Suprapubic skin (tissue), 4 donors: ENCODE measurements at regions not wholly inside any gene's neighbourhood (a gene's known extent, or its start where the extent isn't known, plus 50 kb on each side); places are given as distances from the start of the nearest gene placed in this dataset.

ENCODE experiments used
- DNase-seq, 2 donors: peaks; one replicate each; pipeline ENCODE4 v3.0.0-alpha.2; 2019; ENCODE audit warnings: low spot score in 2 of 2
- H3K27ac ChIP-seq: fragments of 200-600 bp; sonication (generic); one replicate; pipeline ENCODE4 v1.5.1; 2019
- H3K27me3 ChIP-seq: fragments of 200-600 bp; sonication (generic); one replicate; pipeline ENCODE4 v1.5.1; 2019
- H3K36me3 ChIP-seq: fragments of 200-600 bp; sonication (generic); one replicate; pipeline ENCODE4 v1.5.1; 2019
- H3K4me1 ChIP-seq: fragments of 200-600 bp; sonication (generic); one replicate; pipeline ENCODE4 v1.5.1; 2019
- H3K4me3 ChIP-seq: fragments of 200-600 bp; sonication (generic); one replicate; pipeline ENCODE4 v1.5.1; 2019; ENCODE audit warnings: mild to moderate bottlenecking
- H3K9me3 ChIP-seq: fragments of 200-600 bp; sonication (generic); one replicate; pipeline ENCODE4 v1.5.1; 2019
- CTCF ChIP-seq, 2 donors: fragments of 200-600 bp in 1 of 2; fragments of 450-650 bp in 1 of 2; sonication (generic) in 1 of 2; IDR thresholded peaks; one replicate each; pipeline ENCODE4 v1.5.1; 2016 to 2019; ENCODE audit warnings: antibody characterized with exemption in 2 of 2, mild to moderate bottlenecking in 1 of 2, moderate library complexity in 1 of 2
- EP300 ChIP-seq: sonication (generic); formaldehyde crosslinking; IDR thresholded peaks from one replicate; pipeline ENCODE4 v1.6.1; 2017; ENCODE audit warnings: antibody characterized with exemption
- POLR2A ChIP-seq, 2 donors: fragments of 450-650 bp; IDR thresholded peaks; one replicate each; pipeline ENCODE4 v1.6.1; 2017; ENCODE audit warnings: antibody characterized with exemption in 2 of 2, mild to moderate bottlenecking in 2 of 2, moderate library complexity in 2 of 2
- POLR2AphosphoS5 ChIP-seq, 3 donors: sonication (generic); formaldehyde crosslinking; IDR thresholded peaks; one replicate each; pipeline ENCODE4 v1.6.1; 2017; ENCODE audit warnings: antibody characterized with exemption in 3 of 3
- WGBS: methylation state at CpG from one replicate; pipeline ENCODE4 v1.1.5; 2018; 5-methylcytosine and 5-hydroxymethylcytosine counted together

- peak in 2 of 3 donors; percentile 24 to 32 for TF ChIP-seq POLR2AphosphoS5 (IDR thresholded peaks at IDR 0.05)
- no peak for TF ChIP-seq POLR2A (IDR thresholded peaks at IDR 0.05)
- no peak for TF ChIP-seq EP300
- TF ChIP-seq CTCF (IDR thresholded peaks at IDR 0.05), result no peak
- Histone ChIP-seq H3K36me3 (no peaks in the 10 kb centered on the region), H3K4me1 (peaks cover 20% of the 10 kb centered on the region), H3K27ac (peak overlapping the region; percentile 71), H3K27me3 (no peaks in the 10 kb centered on the region), H3K4me3 (no peak overlapping the region), H3K9me3 (no peaks in the 10 kb centered on the region)
- peak in 1 of 2 donors; percentile 75 for DNase-seq
- WGBS, result 54% methylated on average over 10 of the region's 10 CpGs
Observed at GRCh38 chr2:196239622-196240587, 68.5 kb upstream of the STK17B start.

GRCh38 chr2:196241175-196241574 lies 69.8 kb upstream of the STK17B start:
- TF ChIP-seq POLR2A (IDR thresholded peaks at IDR 0.05) (no peak), POLR2AphosphoS5 (IDR thresholded peaks at IDR 0.05) (no peak), CTCF (IDR thresholded peaks at IDR 0.05) (no peak), EP300 (no peak)
- WGBS, result 97% methylated on average over 3 of the region's 3 CpGs

GRCh38 chr2:196242131-196242620 lies 70.8 kb upstream of the STK17B start:
- Histone ChIP-seq H3K4me3 (no peak overlapping the region), H3K27ac (peak overlapping the region; percentile 56), H3K27me3 (no peaks in the 10 kb centered on the region), H3K36me3 (no peaks in the 10 kb centered on the region), H3K9me3 (no peaks in the 10 kb centered on the region), H3K4me1 (peaks cover 37% of the 10 kb centered on the region)
- TF ChIP-seq POLR2AphosphoS5 (IDR thresholded peaks at IDR 0.05) (peak in 1 of 3 donors; percentile 26), EP300 (no peak)
- 78% methylated on average over 7 of the region's 7 CpGs for WGBS
- no peak for DNase-seq

More at GRCh38 chr2:196241175-196241574, 69.8 kb upstream of the STK17B start:
- Histone ChIP-seq H3K27ac (peak overlapping the region; percentile 56), H3K27me3 (no peaks in the 10 kb centered on the region), H3K4me1 (peaks cover 32% of the 10 kb centered on the region), H3K4me3 (no peak overlapping the region), H3K9me3 (no peaks in the 10 kb centered on the region), H3K36me3 (no peaks in the 10 kb centered on the region)
- DNase-seq, result no peak

- TF ChIP-seq CTCF (IDR thresholded peaks at IDR 0.05) (no peak), POLR2A (IDR thresholded peaks at IDR 0.05) (no peak), EP300 (no peak), POLR2AphosphoS5 (IDR thresholded peaks at IDR 0.05) (no peak)
- Histone ChIP-seq H3K4me1 (peaks cover 36% of the 10 kb centered on the region), H3K9me3 (no peaks in the 10 kb centered on the region), H3K27ac (peak overlapping the region; percentile 54), H3K4me3 (no peak overlapping the region), H3K27me3 (no peaks in the 10 kb centered on the region), H3K36me3 (no peaks in the 10 kb centered on the region)
- no peak for DNase-seq
- WGBS, result 45% methylated on average over 2 of the region's 2 CpGs
Observed at GRCh38 chr2:196244516-196244915, 73.1 kb upstream of the STK17B start.

- H3K36me3 ChIP-seq, result no peaks in the 10 kb centered on the region
- no peak overlapping the region for H3K4me3 ChIP-seq
- 77% methylated on average over 4 of the region's 4 CpGs for WGBS
- no peak for DNase-seq
- peaks cover 32% of the 10 kb centered on the region for H3K4me1 ChIP-seq
- peak overlapping the region; percentile 54 for H3K27ac ChIP-seq
- H3K9me3 ChIP-seq, result no peaks in the 10 kb centered on the region
- TF ChIP-seq POLR2AphosphoS5 (IDR thresholded peaks at IDR 0.05), result no peak
- no peak for TF ChIP-seq POLR2A (IDR thresholded peaks at IDR 0.05)
- no peak for TF ChIP-seq CTCF (IDR thresholded peaks at IDR 0.05)
- no peak for TF ChIP-seq EP300
- H3K27me3 ChIP-seq, result no peaks in the 10 kb centered on the region
Observed at GRCh38 chr2:196244966-196245365, 73.6 kb upstream of the STK17B start.
